Activated CD4-positive, alpha-beta T cell treated with anti-CD3 and anti-CD28 coated beads for 48 hours (primary cell): ENCODE measurements at regions not wholly inside any gene's neighbourhood (a gene's known extent, or its start where the extent isn't known, plus 50 kb on each side); places are given as distances from the start of the nearest gene placed in this dataset.
"Not testable (repeated sequence)": the region's sequence is repeated elsewhere in the genome, so short reads cannot be mapped to it uniquely, and the experiment has no call there.

Source experiments
- DNase-seq: peaks from one replicate; pipeline ENCODE4 v3.0.0-alpha.2; 2020

- no peak for DNase-seq
Measured at GRCh38 chr6:90715093-90715655, 128.3 kb upstream of the MAP3K7 start.

DNA sequence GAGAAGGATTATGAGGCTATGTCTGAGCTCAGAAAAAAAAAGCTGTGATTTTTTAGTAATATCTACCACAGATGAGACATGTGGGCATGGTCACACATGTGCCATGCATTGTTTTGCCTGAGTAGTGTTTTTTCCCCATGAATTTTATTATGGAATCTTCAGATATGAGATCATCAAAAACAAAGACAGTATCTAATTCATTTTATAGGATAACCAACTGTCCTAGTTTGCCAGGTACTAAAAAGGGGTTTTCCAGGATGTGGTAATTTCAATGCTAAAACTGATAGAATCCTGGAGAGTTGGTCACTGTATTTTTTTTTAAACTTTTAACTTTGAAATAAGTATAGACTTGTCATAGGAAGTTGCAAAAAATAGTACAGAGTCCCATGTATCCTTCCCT lies 127.4 kb upstream of the MAP3K7 start:
- no peak for DNase-seq

- no peak for DNase-seq
Measured at GRCh38 chr6:90712114-90712513, 125.2 kb upstream of the MAP3K7 start.

DNA sequence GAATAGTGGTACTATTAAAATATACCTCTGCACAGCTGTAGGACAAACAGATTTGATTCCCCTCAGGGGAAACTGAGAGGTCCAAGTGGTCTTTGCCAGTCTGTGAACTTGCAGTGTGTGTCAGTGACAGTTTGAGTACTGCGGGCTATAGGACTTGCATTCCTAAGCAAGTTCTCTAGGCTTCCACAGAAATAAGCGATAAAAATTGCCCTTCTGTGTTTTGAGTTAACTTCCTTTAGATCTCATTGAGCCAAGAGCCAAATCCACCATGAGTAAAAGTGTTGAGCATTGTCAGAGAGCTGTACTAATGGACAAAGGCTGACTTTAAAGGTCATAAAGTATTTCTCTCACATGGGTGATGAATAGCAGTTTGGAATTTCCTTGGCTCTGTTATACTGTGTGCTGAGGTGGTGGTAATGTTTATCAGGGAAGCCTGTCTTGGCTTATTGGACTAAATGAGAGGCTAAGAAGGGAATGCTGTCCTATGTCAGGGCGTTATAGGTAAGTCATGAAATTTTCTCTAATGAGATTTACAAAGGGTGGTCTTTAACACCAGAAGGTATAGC lies 122.6 kb upstream of the MAP3K7 start:
- no peak for DNase-seq

GRCh38 chr6:90708206-90708737 lies 121.4 kb upstream of the MAP3K7 start:
- DNase-seq: no peak

DNA sequence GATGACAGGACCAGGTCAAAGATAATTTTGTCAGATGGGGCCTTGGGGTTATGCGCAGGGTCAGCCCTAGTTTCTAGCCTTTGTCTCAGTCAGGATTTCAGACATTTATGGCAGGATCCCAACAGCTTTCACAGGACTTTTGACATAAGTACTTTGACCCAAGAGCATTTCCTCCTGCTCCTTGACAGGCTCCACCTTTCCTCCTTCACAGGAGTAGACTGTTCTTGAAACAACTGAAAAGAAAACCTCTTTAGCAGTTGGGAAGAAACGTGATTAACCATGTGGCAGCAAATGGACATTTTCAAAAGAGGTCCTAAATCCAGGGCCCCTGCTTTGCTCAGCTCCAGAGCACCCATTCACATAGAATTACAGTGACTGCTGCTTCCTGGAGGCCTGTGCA lies 120.4 kb upstream of the MAP3K7 start:
- no peak for DNase-seq

- DNase-seq: no peak
Measured at GRCh38 chr6:90703336-90703735, 116.5 kb upstream of the MAP3K7 start.

DNA sequence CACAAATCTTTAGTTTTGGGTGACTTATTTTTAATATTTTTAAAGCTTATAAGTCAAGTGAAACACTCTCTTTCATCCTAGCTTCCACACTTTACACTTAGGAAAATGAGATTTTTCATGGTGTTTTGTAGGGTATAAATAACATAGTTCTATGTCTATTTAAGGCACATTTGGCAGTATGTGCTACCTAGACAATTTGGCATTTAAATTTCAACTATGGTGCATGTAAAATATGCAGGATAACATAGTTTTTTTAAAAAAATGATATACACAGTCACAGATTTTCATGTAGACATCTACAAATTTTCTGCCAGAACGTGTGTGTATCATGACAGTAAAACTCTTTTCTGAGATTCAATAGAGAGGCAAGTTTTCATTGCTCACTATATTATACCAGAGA lies 115.1 kb upstream of the MAP3K7 start:
- DNase-seq: no peak

- DNase-seq: no peak
Measured at GRCh38 chr6:90701146-90701781, 114.4 kb upstream of the MAP3K7 start.

DNA sequence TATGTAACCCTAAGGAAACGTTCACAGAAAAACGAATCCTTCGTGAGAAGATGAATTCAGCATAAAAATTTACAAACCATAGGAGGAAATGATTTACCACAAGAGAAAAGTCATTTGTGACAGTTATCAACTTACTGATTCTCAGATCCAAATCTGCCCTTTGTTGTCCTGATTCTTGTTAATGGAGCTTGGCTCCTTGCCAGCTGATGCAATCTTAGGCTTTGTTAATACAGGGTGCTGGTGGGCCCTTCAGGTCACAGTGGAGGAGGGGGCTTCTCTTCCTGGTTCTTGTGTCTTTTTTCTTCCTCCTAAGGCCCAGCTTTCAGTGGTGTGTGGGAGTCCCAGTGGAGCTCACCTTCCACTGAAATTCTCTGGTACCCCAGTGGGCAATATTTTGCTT lies 108.4 kb upstream of the MAP3K7 start:
- DNase-seq: no peak

DNA sequence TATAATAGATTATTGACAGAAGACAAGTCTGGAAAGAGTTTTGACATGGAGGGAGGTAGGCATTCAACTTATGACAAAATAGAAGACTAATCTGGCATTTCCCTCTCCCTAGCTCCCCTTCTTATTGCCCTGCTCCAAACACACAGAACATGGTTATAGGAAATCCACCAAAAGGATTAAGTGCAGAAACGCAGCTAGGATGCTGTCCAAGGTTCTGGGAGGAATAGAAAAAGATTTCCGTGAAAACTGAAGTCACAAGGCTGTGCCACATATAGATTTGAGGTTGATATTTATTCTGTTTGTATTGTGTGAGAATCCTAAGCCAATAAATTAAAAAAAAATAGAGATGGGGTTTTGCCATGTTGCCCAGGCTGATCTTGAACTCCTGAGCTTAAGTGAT lies 107.9 kb upstream of the MAP3K7 start:
- DNase-seq: no peak

- DNase-seq: no peak
Measured at GRCh38 chr6:90691823-90692222, 105.0 kb upstream of the MAP3K7 start.

DNA sequence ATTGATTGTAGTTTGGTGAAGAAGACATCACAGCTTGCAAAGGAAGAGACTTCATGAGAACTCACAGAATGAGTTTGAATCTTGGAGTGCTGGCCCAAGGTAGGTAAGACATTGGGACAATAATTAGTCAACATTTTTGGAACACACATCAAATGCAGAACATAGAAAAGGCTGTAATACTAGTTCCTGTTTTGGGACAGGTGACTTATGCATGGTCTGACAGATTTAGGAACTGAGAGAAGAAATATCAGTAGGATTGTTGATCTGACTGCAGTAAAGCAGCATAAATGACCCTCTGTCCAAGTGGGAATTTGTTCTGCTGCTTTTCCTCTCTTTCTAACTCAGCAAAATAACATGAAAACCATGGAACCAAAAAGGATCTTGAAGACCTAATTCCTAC lies 102.3 kb upstream of the MAP3K7 start:
- no peak for DNase-seq

- no peak for DNase-seq
Measured at GRCh38 chr6:90687775-90688380, 101.0 kb upstream of the MAP3K7 start.

- no peak for DNase-seq
Measured at GRCh38 chr6:90681863-90682262, 95.0 kb upstream of the MAP3K7 start.

GRCh38 chr6:90678049-90678779 lies 91.3 kb upstream of the MAP3K7 start:
- DNase-seq: no peak

GRCh38 chr6:90677440-90677839 lies 90.6 kb upstream of the MAP3K7 start:
- no peak for DNase-seq

- no peak for DNase-seq
Measured at GRCh38 chr6:90676516-90677300, 89.8 kb upstream of the MAP3K7 start.

DNA sequence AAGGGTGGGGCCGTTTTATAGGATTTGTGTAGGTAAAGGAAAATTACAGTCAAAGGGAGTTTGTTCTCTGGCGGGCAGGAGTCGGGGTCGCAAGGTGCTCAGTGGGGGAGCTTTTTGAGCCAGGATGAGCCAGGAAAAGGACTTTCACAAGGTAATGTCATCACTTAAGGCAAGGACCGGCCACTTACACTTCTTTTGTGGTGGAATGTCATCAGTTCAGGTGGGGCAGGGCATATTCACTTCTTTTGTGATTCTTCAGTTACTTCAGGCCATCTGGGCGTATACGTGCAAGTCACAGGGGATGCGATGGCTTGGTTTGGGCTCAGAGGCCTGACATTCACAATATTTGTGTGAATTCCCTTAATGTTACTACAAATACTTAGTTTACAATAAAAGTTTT lies 88.2 kb upstream of the MAP3K7 start:
- DNase-seq: not testable (repeated sequence)

- not testable (repeated sequence) for DNase-seq
Measured at GRCh38 chr6:90674077-90674476, 87.2 kb upstream of the MAP3K7 start.

DNA sequence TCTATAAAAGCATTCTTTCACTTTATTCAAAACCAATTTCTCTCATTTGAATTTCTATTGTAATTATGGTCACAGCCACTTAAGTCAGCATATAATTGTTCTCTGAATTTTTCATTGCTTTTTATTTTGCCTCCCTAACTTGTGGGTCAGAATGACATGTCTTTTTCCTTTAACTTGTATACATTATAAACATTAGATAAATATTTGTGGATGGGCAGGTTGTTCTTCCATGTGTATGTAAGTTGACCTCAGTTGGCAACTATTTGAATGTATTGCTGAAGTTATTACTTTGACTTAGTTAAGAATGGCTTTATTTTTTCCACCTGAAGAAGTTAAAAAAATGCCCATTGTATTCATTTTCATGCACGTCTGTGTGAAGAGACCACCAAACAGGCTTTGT lies 83.0 kb upstream of the MAP3K7 start:
- DNase-seq: no peak

- no peak for DNase-seq
Measured at GRCh38 chr6:90669420-90669819, 82.5 kb upstream of the MAP3K7 start.

- DNase-seq: no peak
Measured at GRCh38 chr6:90668141-90668540, 81.3 kb upstream of the MAP3K7 start.
